Caco-2 (cell line): ENCODE measurements at regions not wholly inside any gene's neighbourhood (a gene's known extent, or its start where the extent isn't known, plus 50 kb on each side); places are given as distances from the start of the nearest gene placed in this dataset.

Experiments
- BruUV-seq: library from RNA; stranded (reverse); fragments of 400-500 nt; replicated peaks from 2 replicates; lab custom pipeline; 2021; lab: Mats Ljungman, UMichigan
- CTCF ChIA-PET: fragments of 300-600 bp; sonication (Branson Sonifier 250); formaldehyde crosslinking; loops from one replicate; lab custom pipeline; 2022; ENCODE audit warnings: antibody characterized with exemption; lab: Charles Lee
- POLR2A ChIA-PET: fragments of 300-600 bp; sonication (Branson Sonifier 250); formaldehyde crosslinking; loops from one replicate; lab custom pipeline; 2022; ENCODE audit warnings: antibody characterized with exemption; lab: Charles Lee
- DNase-seq, 2 experiments: peaks; one replicate each; pipeline versions ENCODE4 v3.0.0 to v3.0.0-alpha.2; 2020 to 2022
- H3K27me3 ChIP-seq: replicated peaks from 2 replicates; pipeline ENCODE4 v1.6.0; 2011; ENCODE audit warnings: low read length; ENCODE audit not compliant: control insufficient read depth, insufficient read depth
- H3K36me3 ChIP-seq: 2 replicates; pipeline ENCODE4 v1.5.1; 2011; ENCODE audit warnings: low read length; ENCODE audit not compliant: control insufficient read depth, insufficient read depth
- H3K4me1 ChIP-seq: fragments of 250-450 bp; sonication (Bioruptor Pico); 2 replicates; pipeline ENCODE4 v1.5.1; 2020; ENCODE audit warnings: mild to moderate bottlenecking
- H3K4me3 ChIP-seq: 2 replicates; pipeline ENCODE4 v1.5.1; 2011; ENCODE audit warnings: low read depth, mild to moderate bottlenecking, control low read depth, low read length
- H3K9me3 ChIP-seq: fragments of 250-450 bp; sonication (Bioruptor Pico); 2 replicates; pipeline ENCODE4 v1.5.1; 2020; ENCODE audit warnings: mild to moderate bottlenecking, moderate library complexity
- H3K27ac Mint-ChIP-seq: one replicate; pipeline ENCODE4 v1.8.0; 2022; ENCODE audit warnings: mixed read lengths; ENCODE audit not compliant: unreplicated experiment
- H3K27me3 Mint-ChIP-seq: one replicate; pipeline ENCODE4 v1.8.0; 2022; ENCODE audit warnings: mixed read lengths; ENCODE audit not compliant: insufficient read depth, unreplicated experiment
- H3K36me3 Mint-ChIP-seq: one replicate; pipeline ENCODE4 v1.8.0; 2022; ENCODE audit warnings: mild to moderate bottlenecking, mixed read lengths; ENCODE audit not compliant: insufficient read depth, unreplicated experiment
- H3K4me1 Mint-ChIP-seq: one replicate; pipeline ENCODE4 v1.8.0; 2022; ENCODE audit warnings: low read depth, mixed read lengths; ENCODE audit not compliant: unreplicated experiment
- H3K4me3 Mint-ChIP-seq: one replicate; pipeline ENCODE4 v1.8.0; 2022; ENCODE audit warnings: mild to moderate bottlenecking, moderate library complexity, mixed read lengths; ENCODE audit not compliant: unreplicated experiment
- H3K9me3 Mint-ChIP-seq: one replicate; pipeline ENCODE4 v1.8.0; 2022; ENCODE audit warnings: mixed read lengths; ENCODE audit not compliant: unreplicated experiment
- intact Hi-C: fragments of 100-400 bp; cut with micrococcal nuclease; formaldehyde crosslinking; loops from one replicate; pipeline ENCODE4 v1.10.0; 2022; ENCODE audit not compliant: unreplicated experiment
- TF ChIP-seq, protein P1 (sequence below), 2 experiments: fragments of 200-600 bp in 1 of 2; IDR thresholded peaks; 1 replicate in 1 of 2; 2 replicates in 1 of 2; pipeline versions ENCODE4 v1.5.1 to v1.8.0; 2011 to 2022; ENCODE audit warnings: antibody characterized with exemption in 1 of 2, control low read depth in 1 of 2, inconsistent platforms in 1 of 2, low read depth in 1 of 2, low read length in 1 of 2, mild to moderate bottlenecking in 1 of 2, moderate library complexity in 1 of 2; ENCODE audit not compliant: insufficient read depth in 1 of 2, severe bottlenecking in 1 of 2, unreplicated experiment in 1 of 2

DNA sequence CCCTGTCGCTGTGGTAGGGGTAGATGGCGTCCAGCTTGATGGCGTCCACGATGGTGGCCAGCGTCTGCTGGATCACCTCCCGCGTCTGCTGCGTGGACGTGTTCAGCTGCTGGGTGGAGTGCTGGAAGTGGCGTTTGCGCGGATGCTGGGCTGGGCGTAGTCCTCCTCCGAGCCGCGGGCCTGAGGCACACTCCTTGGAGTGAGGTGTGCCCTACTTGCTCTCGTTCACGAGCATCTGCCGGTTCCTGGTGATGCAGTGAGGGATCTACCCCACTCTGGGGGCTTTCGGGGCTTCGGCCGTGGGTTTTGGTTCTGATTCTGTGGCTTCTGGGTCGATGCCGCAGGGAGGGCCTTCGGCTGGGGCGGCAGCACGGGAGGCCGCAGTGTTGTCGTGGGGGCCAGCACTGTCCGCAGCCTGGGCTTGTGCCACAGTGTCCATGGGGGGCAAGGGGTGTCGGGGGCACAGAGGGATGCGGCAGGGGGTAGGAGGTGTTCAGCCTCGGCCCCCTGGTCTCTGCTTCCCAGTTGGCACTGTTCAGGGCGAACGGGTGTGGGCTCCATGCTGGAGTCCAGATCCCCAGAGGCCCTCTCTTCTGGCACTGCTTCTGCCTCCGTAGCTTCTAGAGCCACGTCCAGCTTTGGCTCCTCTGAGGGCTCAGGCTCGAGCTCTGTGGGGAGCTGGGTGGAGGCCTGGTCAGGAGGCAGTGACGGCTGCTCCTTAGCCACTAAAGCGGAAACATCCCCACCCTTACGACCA is 890.6 kb upstream of the LRRTM1 start:
- no TSS peak for BruUV-seq
- Histone ChIP-seq H3K4me3 (no peak overlapping the region), H3K9me3 (0 out of 2 replicates have a peak, but pooled peaks cover 12% of the 10 kb centered on the region), H3K36me3 (no peaks in the 10 kb centered on the region), H3K27me3 (no peaks in the 10 kb centered on the region), H3K4me1 (no peaks in the 10 kb centered on the region)
- intact Hi-C loops, result no loop called here
- Mint-ChIP-seq H3K4me1 (no peaks in the 10 kb centered on the region), H3K36me3 (no peaks in the 10 kb centered on the region), H3K9me3 (no peaks in the 10 kb centered on the region), H3K4me3 (no peak overlapping the region), H3K27ac (no peak overlapping the region), H3K27me3 (no peaks in the 10 kb centered on the region)
- TF ChIP-seq, protein P1, sequence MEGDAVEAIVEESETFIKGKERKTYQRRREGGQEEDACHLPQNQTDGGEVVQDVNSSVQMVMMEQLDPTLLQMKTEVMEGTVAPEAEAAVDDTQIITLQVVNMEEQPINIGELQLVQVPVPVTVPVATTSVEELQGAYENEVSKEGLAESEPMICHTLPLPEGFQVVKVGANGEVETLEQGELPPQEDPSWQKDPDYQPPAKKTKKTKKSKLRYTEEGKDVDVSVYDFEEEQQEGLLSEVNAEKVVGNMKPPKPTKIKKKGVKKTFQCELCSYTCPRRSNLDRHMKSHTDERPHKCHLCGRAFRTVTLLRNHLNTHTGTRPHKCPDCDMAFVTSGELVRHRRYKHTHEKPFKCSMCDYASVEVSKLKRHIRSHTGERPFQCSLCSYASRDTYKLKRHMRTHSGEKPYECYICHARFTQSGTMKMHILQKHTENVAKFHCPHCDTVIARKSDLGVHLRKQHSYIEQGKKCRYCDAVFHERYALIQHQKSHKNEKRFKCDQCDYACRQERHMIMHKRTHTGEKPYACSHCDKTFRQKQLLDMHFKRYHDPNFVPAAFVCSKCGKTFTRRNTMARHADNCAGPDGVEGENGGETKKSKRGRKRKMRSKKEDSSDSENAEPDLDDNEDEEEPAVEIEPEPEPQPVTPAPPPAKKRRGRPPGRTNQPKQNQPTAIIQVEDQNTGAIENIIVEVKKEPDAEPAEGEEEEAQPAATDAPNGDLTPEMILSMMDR (IDR thresholded peaks at IDR 0.05; ENCODE audit: insufficient read depth in 1 of 2, low read depth in 1 of 2, low read length in 1 of 2, severe bottlenecking in 1 of 2, unreplicated experiment in 1 of 2), result no peak
- no peak for DNase-seq
- CTCF ChIA-PET, result no interaction called here
- POLR2A ChIA-PET, result no interaction called here

DNA sequence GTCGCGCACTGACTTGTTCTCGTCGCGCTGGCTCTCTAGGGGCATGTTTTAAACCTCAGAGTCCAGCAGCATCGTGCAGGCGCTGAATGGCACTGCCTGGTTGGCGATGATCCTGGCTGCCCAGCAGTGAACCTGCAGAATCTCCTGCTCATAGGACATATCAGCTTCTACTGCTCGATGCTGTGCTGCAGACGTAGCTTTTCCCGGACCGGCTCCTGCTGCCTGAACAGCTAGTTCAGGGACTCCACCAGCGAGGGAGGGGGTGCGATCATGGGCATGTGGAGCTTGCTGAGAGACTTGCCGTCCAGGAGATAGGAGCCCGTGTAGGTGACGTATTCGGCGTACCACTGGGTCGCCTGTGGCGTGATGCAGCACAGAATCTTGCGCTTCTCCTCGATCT is 890.0 kb upstream of the LRRTM1 start:
- H3K27me3 Mint-ChIP-seq, result no peaks in the 10 kb centered on the region
- no peaks in the 10 kb centered on the region for H3K36me3 ChIP-seq
- no peaks in the 10 kb centered on the region for H3K27me3 ChIP-seq
- intact Hi-C loops, result no loop called here
- POLR2A ChIA-PET, result no interaction called here
- H3K4me3 Mint-ChIP-seq, result no peak overlapping the region
- H3K4me3 ChIP-seq, result no peak overlapping the region
- TF ChIP-seq, protein P1 (IDR thresholded peaks at IDR 0.05; ENCODE audit: insufficient read depth in 1 of 2, low read depth in 1 of 2, low read length in 1 of 2, severe bottlenecking in 1 of 2, unreplicated experiment in 1 of 2), result no peak
- no TSS peak for BruUV-seq
- CTCF ChIA-PET, result no interaction called here
- H3K9me3 ChIP-seq, result 0 out of 2 replicates have a peak, but pooled peaks cover 12% of the 10 kb centered on the region
- no peaks in the 10 kb centered on the region for H3K4me1 Mint-ChIP-seq
- DNase-seq, result no peak
- no peaks in the 10 kb centered on the region for H3K9me3 Mint-ChIP-seq
- no peak overlapping the region for H3K27ac Mint-ChIP-seq
- H3K36me3 Mint-ChIP-seq, result no peaks in the 10 kb centered on the region
- no peaks in the 10 kb centered on the region for H3K4me1 ChIP-seq

DNA sequence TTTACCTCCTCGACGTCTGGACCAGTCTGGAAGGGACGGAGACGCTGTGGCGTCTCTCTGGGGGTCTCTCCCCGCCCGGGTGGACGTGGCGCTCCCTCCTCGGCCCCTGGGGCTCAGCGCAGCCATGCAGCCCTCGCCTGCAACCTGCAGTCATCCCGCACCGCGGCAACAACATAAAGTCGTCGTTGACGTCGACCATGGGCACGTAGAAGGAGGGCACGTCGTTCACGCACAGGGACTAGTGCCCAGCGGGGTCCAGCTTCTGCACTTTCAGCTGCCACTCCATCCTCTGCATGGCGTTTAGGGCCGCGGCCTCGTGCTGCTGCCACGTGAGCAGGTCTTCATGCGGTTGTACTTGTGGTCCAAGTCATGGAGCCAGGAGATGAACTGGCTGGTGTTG is 889.6 kb upstream of the LRRTM1 start:
- no peak overlapping the region for H3K4me3 Mint-ChIP-seq
- ChIA-PET CTCF (no interaction called here), POLR2A (no interaction called here)
- 0 out of 2 replicates have a peak, but pooled peaks cover 12% of the 10 kb centered on the region for H3K9me3 ChIP-seq
- no peak overlapping the region for H3K4me3 ChIP-seq
- no TSS peak for BruUV-seq
- H3K36me3 ChIP-seq, result no peaks in the 10 kb centered on the region
- no peaks in the 10 kb centered on the region for H3K36me3 Mint-ChIP-seq
- no peaks in the 10 kb centered on the region for H3K27me3 ChIP-seq
- no peaks in the 10 kb centered on the region for H3K4me1 Mint-ChIP-seq
- H3K4me1 ChIP-seq, result no peaks in the 10 kb centered on the region
- no peak for DNase-seq
- H3K27ac Mint-ChIP-seq, result no peak overlapping the region
- TF ChIP-seq, protein P1 (IDR thresholded peaks at IDR 0.05; ENCODE audit: insufficient read depth in 1 of 2, low read depth in 1 of 2, low read length in 1 of 2, severe bottlenecking in 1 of 2, unreplicated experiment in 1 of 2), result no peak
- H3K27me3 Mint-ChIP-seq, result no peaks in the 10 kb centered on the region
- H3K9me3 Mint-ChIP-seq, result no peaks in the 10 kb centered on the region
- intact Hi-C loops, result no loop called here
